Activated effector memory CD4-positive, alpha-beta T cell treated with anti-CD3 and anti-CD28 coated beads, Interleukin-2, amount 50 U/mL, for 16 hours (primary cell): ENCODE measurements at regions not wholly inside any gene's neighbourhood (a gene's known extent, or its start where the extent isn't known, plus 50 kb on each side); places are given as distances from the start of the nearest gene placed in this dataset.

Experiments used
- DNase-seq: peaks from one replicate; pipeline ENCODE4 v3.0.0-alpha.2; 2020

GRCh38 chr20:48433178-48433577 is 394.6 kb downstream of the PREX1 start:
- DNase-seq: no peak

GRCh38 chr20:48432494-48432832 is 395.3 kb downstream of the PREX1 start:
- no peak for DNase-seq

- no peak for DNase-seq
Measured at GRCh38 chr20:48431653-48432493, 395.9 kb downstream of the PREX1 start.

GRCh38 chr20:48426630-48427029 is 401.2 kb downstream of the PREX1 start:
- no peak for DNase-seq

- no peak for DNase-seq
Measured at GRCh38 chr20:48425817-48426612, 401.8 kb downstream of the PREX1 start.

- DNase-seq: no peak
Measured at GRCh38 chr20:48425321-48425720, 402.5 kb downstream of the PREX1 start.

GRCh38 chr20:48422242-48422960 is 405.4 kb downstream of the PREX1 start:
- no peak for DNase-seq

GRCh38 chr20:48421547-48421946 is 406.3 kb downstream of the PREX1 start:
- no peak for DNase-seq

- no peak for DNase-seq
Measured at GRCh38 chr20:48420176-48420575, 407.6 kb downstream of the PREX1 start.

- no peak for DNase-seq
Measured at GRCh38 chr20:48419173-48419572, 408.6 kb downstream of the PREX1 start.

- no peak for DNase-seq
Measured at GRCh38 chr20:48416002-48416401, 411.8 kb downstream of the PREX1 start.

GRCh38 chr20:48414786-48415185 is 413.0 kb downstream of the PREX1 start:
- DNase-seq: no peak

- no peak for DNase-seq
Measured at GRCh38 chr20:48411919-48412522, 415.8 kb downstream of the PREX1 start.

- DNase-seq: no peak
Measured at GRCh38 chr20:48411245-48411644, 416.6 kb downstream of the PREX1 start.

GRCh38 chr20:48409055-48409615 is 418.7 kb downstream of the PREX1 start:
- no peak for DNase-seq

GRCh38 chr20:48407710-48408109 is 420.1 kb downstream of the PREX1 start:
- no peak for DNase-seq

GRCh38 chr20:48406912-48407340 is 420.9 kb downstream of the PREX1 start:
- DNase-seq: no peak

- DNase-seq: no peak
Measured at GRCh38 chr20:48406498-48406897, 421.3 kb downstream of the PREX1 start.

- DNase-seq: no peak
Measured at GRCh38 chr20:48405909-48406308, 421.9 kb downstream of the PREX1 start.

GRCh38 chr20:48404598-48404997 is 423.2 kb downstream of the PREX1 start:
- no peak for DNase-seq

GRCh38 chr20:48403167-48403761 is 424.5 kb downstream of the PREX1 start:
- DNase-seq: no peak

GRCh38 chr20:48401359-48401758 is 426.4 kb downstream of the PREX1 start:
- no peak for DNase-seq
